Immature natural killer cell (primary cell): ENCODE measurements at regions not wholly inside any gene's neighbourhood (a gene's known extent, or its start where the extent isn't known, plus 50 kb on each side); places are given as distances from the start of the nearest gene placed in this dataset.

ENCODE experiments used
- DNase-seq, 3 donors: peaks; one replicate each; pipeline ENCODE4 v3.0.0; 2022; ENCODE audit warnings: mixed read lengths in 1 of 3
- H3K27ac Mint-ChIP-seq, 6 donors: one replicate each; pipeline ENCODE4 v1.8.0; 2020; ENCODE audit warnings: mixed read lengths in 6 of 6, mild to moderate bottlenecking in 5 of 6, inconsistent platforms in 4 of 6, moderate library complexity in 3 of 6
- H3K27me3 Mint-ChIP-seq, 3 donors: one replicate each; pipeline ENCODE4 v1.8.0; 2020 to 2021; ENCODE audit warnings: low read depth in 3 of 3, mild to moderate bottlenecking in 3 of 3, mixed read lengths in 3 of 3, moderate library complexity in 3 of 3, inconsistent platforms in 1 of 3
- H3K36me3 Mint-ChIP-seq, 3 donors: one replicate each; pipeline ENCODE4 v1.8.0; 2020; ENCODE audit warnings: mixed read lengths in 3 of 3, inconsistent platforms in 2 of 3, mild to moderate bottlenecking in 2 of 3
- H3K4me1 Mint-ChIP-seq, 2 donors: one replicate each; pipeline ENCODE4 v1.8.0; 2020; ENCODE audit warnings: inconsistent platforms in 2 of 2, mild to moderate bottlenecking in 2 of 2, mixed read lengths in 2 of 2, moderate library complexity in 1 of 2
- H3K4me3 Mint-ChIP-seq, 5 donors: one replicate each; pipeline ENCODE4 v1.8.0; 2020; ENCODE audit warnings: mild to moderate bottlenecking in 5 of 5, mixed read lengths in 5 of 5, inconsistent platforms in 3 of 5, moderate library complexity in 3 of 5
- H3K9me3 Mint-ChIP-seq, 6 donors: one replicate each; pipeline ENCODE4 v1.8.0; 2020; ENCODE audit warnings: mild to moderate bottlenecking in 6 of 6, mixed read lengths in 6 of 6, inconsistent platforms in 4 of 6, moderate library complexity in 3 of 6

- no peak for DNase-seq
- no peaks in the 10 kb centered on the region for H3K27me3 Mint-ChIP-seq
- no peak overlapping the region for H3K4me3 Mint-ChIP-seq
- no peak overlapping the region for H3K27ac Mint-ChIP-seq
- H3K36me3 Mint-ChIP-seq = no peaks in the 10 kb centered on the region
- H3K9me3 Mint-ChIP-seq = peaks cover 2 to 32% (median 14%) of the 10 kb centered on the region in 6 donors
- H3K4me1 Mint-ChIP-seq = no peaks in the 10 kb centered on the region
Measured at GRCh38 chr7:118525020-118525419, 300.5 kb downstream of the ANKRD7 start.

GRCh38 chr7:118531566-118531965 lies 307.1 kb downstream of the ANKRD7 start:
- Mint-ChIP-seq H3K27ac (no peak overlapping the region), H3K9me3 (peaks cover 3 to 27% (median 13%) of the 10 kb centered on the region in 6 donors), H3K36me3 (no peaks in the 10 kb centered on the region), H3K27me3 (no peaks in the 10 kb centered on the region), H3K4me3 (no peak overlapping the region), H3K4me1 (no peaks in the 10 kb centered on the region)
- DNase-seq = no peak

DNA sequence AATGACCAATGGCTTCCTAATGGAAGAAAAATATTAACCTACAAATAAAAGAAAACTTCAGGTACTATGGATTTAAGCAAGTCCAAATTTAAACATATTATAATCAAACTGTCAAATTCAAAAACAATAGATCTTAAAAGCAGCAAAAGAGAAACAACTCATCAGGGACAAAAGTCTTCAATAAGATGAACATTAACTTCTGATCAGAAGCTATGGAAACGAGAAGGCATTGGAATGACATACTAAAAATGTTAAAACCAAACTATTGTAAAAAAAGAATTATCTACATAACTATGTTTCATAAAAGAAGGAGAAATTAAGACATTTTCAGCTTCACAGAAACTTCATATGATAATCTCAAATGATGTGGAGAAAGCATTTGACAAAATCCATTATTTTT lies 334.7 kb downstream of the ANKRD7 start:
- no peak for DNase-seq
- no peaks in the 10 kb centered on the region for H3K27me3 Mint-ChIP-seq
- H3K27ac Mint-ChIP-seq = no peak overlapping the region
- H3K4me3 Mint-ChIP-seq = no peak overlapping the region
- no peaks in the 10 kb centered on the region for H3K4me1 Mint-ChIP-seq
- peaks cover 1 to 36% (median 14%) of the 10 kb centered on the region in 6 donors for H3K9me3 Mint-ChIP-seq
- no peaks in the 10 kb centered on the region for H3K36me3 Mint-ChIP-seq

DNA sequence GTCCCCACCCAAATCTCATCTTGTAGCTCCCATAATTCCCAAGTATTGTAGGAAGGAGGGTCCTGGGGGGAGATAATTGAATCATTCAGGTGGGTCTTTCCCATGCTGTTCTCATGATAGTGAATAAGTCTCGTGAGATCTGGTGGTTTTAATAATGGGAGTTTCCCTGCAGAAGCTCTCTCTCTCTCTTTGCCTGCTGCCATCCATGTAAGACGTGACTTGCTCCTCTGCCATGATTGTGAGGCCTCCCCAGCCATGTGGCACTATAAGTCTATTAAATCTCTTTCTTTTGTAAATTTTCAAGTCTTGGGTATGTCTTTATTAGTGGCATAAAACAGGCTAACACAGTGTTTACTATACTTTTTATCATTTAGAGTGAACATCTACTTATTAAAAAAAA lies 338.8 kb downstream of the ANKRD7 start:
- H3K9me3 Mint-ChIP-seq = peaks cover 0 to 39% (median 13%) of the 10 kb centered on the region in 6 donors

GRCh38 chr7:118572604-118573003 lies 348.1 kb downstream of the ANKRD7 start:
- Mint-ChIP-seq H3K36me3 (no peaks in the 10 kb centered on the region), H3K4me1 (no peaks in the 10 kb centered on the region), H3K4me3 (no peak overlapping the region)

More for the DNA sequence above, 338.8 kb downstream of the ANKRD7 start:
- H3K4me3 Mint-ChIP-seq = no peak overlapping the region
- H3K27me3 Mint-ChIP-seq = no peaks in the 10 kb centered on the region
- no peak for DNase-seq
- H3K36me3 Mint-ChIP-seq = no peaks in the 10 kb centered on the region
- no peaks in the 10 kb centered on the region for H3K4me1 Mint-ChIP-seq
- H3K27ac Mint-ChIP-seq = no peak overlapping the region

GRCh38 chr7:118573085-118573484 lies 348.6 kb downstream of the ANKRD7 start:
- no peaks in the 10 kb centered on the region for H3K4me1 Mint-ChIP-seq
- no peaks in the 10 kb centered on the region for H3K36me3 Mint-ChIP-seq
- H3K4me3 Mint-ChIP-seq = no peak overlapping the region

More at GRCh38 chr7:118572604-118573003, 348.1 kb downstream of the ANKRD7 start:
- DNase-seq = no peak
- peaks cover 0 to 18% (median 3%) of the 10 kb centered on the region in 6 donors for H3K9me3 Mint-ChIP-seq
- H3K27ac Mint-ChIP-seq = no peak overlapping the region
- H3K27me3 Mint-ChIP-seq = no peaks in the 10 kb centered on the region

GRCh38 chr7:118575393-118575948 lies 351.0 kb downstream of the ANKRD7 start:
- no peak for DNase-seq
- Mint-ChIP-seq H3K36me3 (no peaks in the 10 kb centered on the region), H3K9me3 (peaks cover 0 to 13% (median 1%) of the 10 kb centered on the region in 6 donors), H3K27me3 (no peaks in the 10 kb centered on the region), H3K27ac (no peak overlapping the region), H3K4me1 (no peaks in the 10 kb centered on the region), H3K4me3 (no peak overlapping the region)

More at GRCh38 chr7:118573085-118573484, 348.6 kb downstream of the ANKRD7 start:
- Mint-ChIP-seq H3K27ac (no peak overlapping the region), H3K27me3 (no peaks in the 10 kb centered on the region), H3K9me3 (peaks cover 0 to 18% (median 3%) of the 10 kb centered on the region in 6 donors)
- DNase-seq = no peak

GRCh38 chr7:118580743-118581382 lies 356.4 kb downstream of the ANKRD7 start:
- DNase-seq = no peak
- H3K36me3 Mint-ChIP-seq = peaks cover 0 to 1% (median 0%) of the 10 kb centered on the region in 3 donors
- H3K27me3 Mint-ChIP-seq = no peaks in the 10 kb centered on the region
- H3K27ac Mint-ChIP-seq = no peak overlapping the region
- peaks cover 0 to 18% (median 8%) of the 10 kb centered on the region in 6 donors for H3K9me3 Mint-ChIP-seq
- H3K4me1 Mint-ChIP-seq = no peaks in the 10 kb centered on the region
- H3K4me3 Mint-ChIP-seq = no peak overlapping the region

- peaks cover 0 to 4% (median 3%) of the 10 kb centered on the region in 3 donors for H3K36me3 Mint-ChIP-seq
- H3K27me3 Mint-ChIP-seq = no peaks in the 10 kb centered on the region
- H3K9me3 Mint-ChIP-seq = peaks cover 3 to 36% (median 15%) of the 10 kb centered on the region in 6 donors
- no peaks in the 10 kb centered on the region for H3K4me1 Mint-ChIP-seq
- no peak overlapping the region for H3K4me3 Mint-ChIP-seq
- H3K27ac Mint-ChIP-seq = no peak overlapping the region
- no peak for DNase-seq
Measured at GRCh38 chr7:118583641-118584040, 359.1 kb downstream of the ANKRD7 start.

- Mint-ChIP-seq H3K4me1 (no peaks in the 10 kb centered on the region), H3K4me3 (no peak overlapping the region), H3K27me3 (peaks cover 0 to 3% (median 0%) of the 10 kb centered on the region in 3 donors), H3K9me3 (peaks cover 3 to 46% (median 19%) of the 10 kb centered on the region in 6 donors), H3K36me3 (peaks cover 0 to 4% (median 3%) of the 10 kb centered on the region in 3 donors), H3K27ac (no peak overlapping the region)
- DNase-seq = no peak
Measured at GRCh38 chr7:118586248-118586647, 361.7 kb downstream of the ANKRD7 start.

DNA sequence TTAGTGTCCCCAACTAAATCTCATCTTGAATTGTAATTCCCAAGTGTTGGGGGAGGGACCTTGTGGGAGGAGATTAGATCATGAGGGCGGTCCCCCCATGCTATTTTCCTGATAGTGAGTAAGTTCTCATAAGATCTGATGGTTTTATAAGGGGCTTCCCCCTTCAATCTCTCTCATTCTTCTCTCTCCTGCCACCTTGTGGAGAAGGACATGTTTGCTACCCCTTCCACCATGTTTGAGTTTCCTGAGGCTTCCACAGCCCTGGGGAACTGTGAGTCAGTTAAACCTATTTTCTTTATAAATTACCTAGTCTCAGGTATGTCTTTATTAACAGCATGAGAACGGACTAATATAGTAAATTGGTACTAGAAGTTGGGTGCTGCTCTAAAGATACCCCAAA lies 365.6 kb downstream of the ANKRD7 start:
- peaks cover 0 to 4% (median 3%) of the 10 kb centered on the region in 3 donors for H3K36me3 Mint-ChIP-seq
- no peak for DNase-seq
- H3K4me3 Mint-ChIP-seq = no peak overlapping the region
- no peaks in the 10 kb centered on the region for H3K4me1 Mint-ChIP-seq
- H3K27ac Mint-ChIP-seq = no peak overlapping the region
- peaks cover 7 to 38% (median 16%) of the 10 kb centered on the region in 6 donors for H3K9me3 Mint-ChIP-seq
- peaks cover 0 to 3% (median 0%) of the 10 kb centered on the region in 3 donors for H3K27me3 Mint-ChIP-seq

GRCh38 chr7:118602090-118602489 lies 377.6 kb downstream of the ANKRD7 start:
- Mint-ChIP-seq H3K4me1 (no peaks in the 10 kb centered on the region), H3K27me3 (no peaks in the 10 kb centered on the region), H3K9me3 (peaks cover 0 to 13% (median 4%) of the 10 kb centered on the region in 6 donors), H3K27ac (no peak overlapping the region), H3K36me3 (no peaks in the 10 kb centered on the region), H3K4me3 (no peak overlapping the region)
- no peak for DNase-seq

- Mint-ChIP-seq H3K36me3 (no peaks in the 10 kb centered on the region), H3K27me3 (peaks cover 0 to 2% (median 1%) of the 10 kb centered on the region in 3 donors), H3K9me3 (peaks cover 2 to 19% (median 11%) of the 10 kb centered on the region in 6 donors), H3K4me3 (no peak overlapping the region), H3K4me1 (no peaks in the 10 kb centered on the region), H3K27ac (no peak overlapping the region)
- no peak for DNase-seq
Measured at GRCh38 chr7:118606602-118607001, 382.1 kb downstream of the ANKRD7 start.

DNA sequence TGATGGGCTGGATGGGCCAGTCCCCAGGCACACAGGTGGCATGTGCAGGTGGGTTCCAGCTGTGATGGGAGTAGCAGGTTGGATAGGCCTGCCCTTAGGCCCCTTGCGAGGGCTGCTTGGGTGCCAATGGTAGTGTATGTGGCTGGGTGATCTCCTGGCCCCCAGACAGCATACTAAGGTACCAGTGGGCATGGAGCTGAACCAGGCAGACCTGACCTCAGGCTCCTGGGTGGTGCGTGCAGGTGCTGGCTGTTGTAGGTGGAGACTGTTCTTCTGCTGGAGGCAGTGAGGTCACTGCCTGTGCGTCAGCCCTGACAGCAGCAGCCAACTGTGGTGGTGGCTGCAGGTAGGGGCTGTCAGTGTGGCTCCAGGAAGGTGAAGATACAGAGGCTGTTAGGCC lies 384.7 kb downstream of the ANKRD7 start:
- Mint-ChIP-seq H3K9me3 (peaks cover 5 to 26% (median 13%) of the 10 kb centered on the region in 6 donors), H3K4me1 (no peaks in the 10 kb centered on the region), H3K4me3 (no peak overlapping the region), H3K36me3 (no peaks in the 10 kb centered on the region), H3K27me3 (peaks cover 0 to 3% (median 2%) of the 10 kb centered on the region in 3 donors), H3K27ac (no peak overlapping the region)
- no peak for DNase-seq
